HEK293 (cell line): ENCODE measurements at regions not wholly inside any gene's neighbourhood (a gene's known extent, or its start where the extent isn't known, plus 50 kb on each side); places are given as distances from the start of the nearest gene placed in this dataset.

Experiments used
- CTCF ChIA-PET: fragments of 350-600 bp; formaldehyde crosslinking; extraction: SDS; loops from one replicate; lab custom pipeline; 2021; ENCODE audit warnings: antibody characterized with exemption; lab: Yijun Ruan, JAX
- POLR2A ChIA-PET: fragments of 300-600 bp; formaldehyde crosslinking; extraction: SDS; loops from one replicate; lab custom pipeline; 2020; ENCODE audit warnings: antibody characterized with exemption, inconsistent platforms; lab: Yijun Ruan, JAX
- H3K27ac ChIP-seq: fragments of 200-500 bp; sonication (Bioruptor generic); 2 replicates; pipeline ENCODE4 v1.5.1; 2014; ENCODE audit warnings: low read depth, low read length, control low read depth, inconsistent platforms; ENCODE audit errors: extremely low read depth
- H3K36me3 ChIP-seq, 2 experiments: fragments of 200-500 bp in 1 of 2; sonication (Bioruptor generic) in 1 of 2; 1 replicate in 1 of 2; 2 replicates in 1 of 2; pipeline ENCODE4 v1.5.1; 2014 to 2017; ENCODE audit warnings: inconsistent platforms in 2 of 2, low read length in 2 of 2; ENCODE audit not compliant: control insufficient read depth in 2 of 2, insufficient read depth in 1 of 2
- H3K4me1 ChIP-seq: fragments of 200-500 bp; sonication (Bioruptor generic); 2 replicates; pipeline ENCODE4 v1.5.1; 2014; ENCODE audit warnings: mild to moderate bottlenecking, low read length, inconsistent platforms; ENCODE audit not compliant: control insufficient read depth, insufficient read depth
- H3K4me3 ChIP-seq: 2 replicates; pipeline ENCODE4 v1.5.1; 2011; ENCODE audit warnings: low read depth, mild to moderate bottlenecking, control low read depth, low read length, moderate library complexity
- H3K9me3 ChIP-seq: fragments of 200-500 bp; sonication (Bioruptor generic); 2 replicates; pipeline ENCODE4 v1.5.1; 2014; ENCODE audit warnings: low read depth, low read length, inconsistent platforms; ENCODE audit not compliant: control insufficient read depth, insufficient read depth
- MEIS1 ChIP-seq: sonication (generic); formaldehyde crosslinking; IDR thresholded peaks from 2 replicates; pipeline ENCODE4 v1.8.1; 2022; ENCODE audit warnings: missing genetic modification reagents, mild to moderate bottlenecking, borderline replicate concordance
- SCRT2 ChIP-seq: fragments of 450-650 bp; formaldehyde crosslinking; IDR thresholded peaks from 2 replicates; pipeline ENCODE4 v1.5.1; 2016; ENCODE audit warnings: missing biosample characterization, missing genetic modification characterization
- YY2 ChIP-seq: fragments of 450-650 bp; formaldehyde crosslinking; IDR thresholded peaks from 2 replicates; pipeline ENCODE4 v1.5.1; 2016; ENCODE audit warnings: missing biosample characterization, missing genetic modification characterization
- ZNF114 ChIP-seq: fragments of 450-650 bp; formaldehyde crosslinking; IDR thresholded peaks from 2 replicates; pipeline ENCODE4 v1.5.0; 2017; ENCODE audit warnings: missing biosample characterization, missing genetic modification characterization
- ZNF133 ChIP-seq: fragments of 450-650 bp; formaldehyde crosslinking; IDR thresholded peaks from 2 replicates; pipeline ENCODE4 v1.5.1; 2016; ENCODE audit warnings: missing biosample characterization, missing genetic modification characterization
- ZNF138 ChIP-seq: fragments of 450-650 bp; formaldehyde crosslinking; IDR thresholded peaks from 2 replicates; pipeline ENCODE4 v1.5.1; 2016; ENCODE audit warnings: missing biosample characterization, missing genetic modification characterization, borderline replicate concordance
- ZNF146 ChIP-seq: fragments of 450-650 bp; formaldehyde crosslinking; IDR thresholded peaks from 2 replicates; pipeline ENCODE4 v1.5.1; 2016; ENCODE audit warnings: missing biosample characterization, missing genetic modification characterization
- ZNF366 ChIP-seq: fragments of 450-650 bp; formaldehyde crosslinking; conservative IDR thresholded peaks from 2 replicates; pipeline ENCODE4 v1.5.1; 2016; ENCODE audit warnings: missing biosample characterization, missing genetic modification characterization
- ZNF404 ChIP-seq: fragments of 450-650 bp; formaldehyde crosslinking; IDR thresholded peaks from 2 replicates; pipeline ENCODE4 v1.5.1; 2017; ENCODE audit warnings: missing biosample characterization, missing genetic modification characterization
- ZNF433 ChIP-seq: fragments of 450-650 bp; formaldehyde crosslinking; IDR thresholded peaks from 2 replicates; pipeline ENCODE4 v1.5.1; 2016; ENCODE audit warnings: missing biosample characterization, missing genetic modification characterization, low read depth
- ZNF548 ChIP-seq: fragments of 450-650 bp; formaldehyde crosslinking; IDR thresholded peaks from 2 replicates; pipeline ENCODE4 v1.5.1; 2016; ENCODE audit warnings: missing biosample characterization, missing genetic modification characterization
- ZNF555 ChIP-seq: fragments of 450-650 bp; formaldehyde crosslinking; conservative IDR thresholded peaks from 2 replicates; pipeline ENCODE4 v1.5.1; 2017; ENCODE audit warnings: missing biosample characterization, mild to moderate bottlenecking, missing genetic modification characterization, inconsistent platforms
- ZNF571 ChIP-seq: fragments of 450-650 bp; formaldehyde crosslinking; IDR thresholded peaks from 2 replicates; pipeline ENCODE4 v1.5.0; 2017; ENCODE audit warnings: missing biosample characterization, missing genetic modification characterization
- ZNF621 ChIP-seq: fragments of 450-650 bp; formaldehyde crosslinking; IDR thresholded peaks from 2 replicates; pipeline ENCODE4 v1.5.1; 2017; ENCODE audit warnings: missing biosample characterization, missing genetic modification characterization
- ZSCAN23 ChIP-seq: fragments of 450-650 bp; formaldehyde crosslinking; IDR thresholded peaks from 2 replicates; pipeline ENCODE4 v1.5.1; 2016; ENCODE audit warnings: missing biosample characterization, missing genetic modification characterization
- TF ChIP-seq, protein P1 (sequence below): fragments of 450-650 bp; formaldehyde crosslinking; IDR thresholded peaks from 2 replicates; pipeline ENCODE4 v1.5.1; 2016; ENCODE audit warnings: missing biosample characterization, missing genetic modification characterization
- TF ChIP-seq, protein P2 (sequence below): fragments of 450-650 bp; formaldehyde crosslinking; IDR thresholded peaks from 2 replicates; pipeline ENCODE4 v1.5.1; 2017; ENCODE audit warnings: missing biosample characterization, missing genetic modification characterization
- TF ChIP-seq, protein P3 (sequence below): fragments of 450-650 bp; formaldehyde crosslinking; IDR thresholded peaks from 2 replicates; pipeline ENCODE4 v1.5.1; 2016; ENCODE audit warnings: missing biosample characterization, missing genetic modification characterization

DNA sequence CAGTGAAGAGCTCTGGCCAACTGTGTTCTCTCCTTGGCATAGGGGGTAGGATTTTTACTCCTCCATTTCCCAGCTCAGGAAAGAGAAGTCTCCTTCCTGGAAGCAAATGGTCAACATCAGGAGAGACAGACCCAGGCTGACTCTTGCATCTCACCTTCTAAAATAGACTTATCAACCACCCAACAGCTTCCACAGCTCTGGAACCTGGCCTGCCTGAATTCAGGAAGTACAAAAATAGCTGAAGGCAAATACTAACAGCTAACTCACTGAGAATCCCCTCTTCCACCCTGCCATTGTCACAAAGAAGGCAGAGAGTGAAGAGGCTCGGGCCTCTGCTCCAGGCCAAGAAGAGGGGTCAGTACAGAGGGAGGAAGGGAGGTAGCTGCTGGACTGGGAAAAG, 213.6 kb downstream of the NXPE2 start:
- no peaks in the 10 kb centered on the region for H3K9me3 ChIP-seq
- no peaks in the 10 kb centered on the region for H3K36me3 ChIP-seq
- no peaks in the 10 kb centered on the region for H3K4me1 ChIP-seq
- no peak overlapping the region for H3K27ac ChIP-seq
- POLR2A ChIA-PET = no interaction called here
- TF ChIP-seq ZNF404 (tag by site-specific recombination) = no peak
- TF ChIP-seq, protein P1, sequence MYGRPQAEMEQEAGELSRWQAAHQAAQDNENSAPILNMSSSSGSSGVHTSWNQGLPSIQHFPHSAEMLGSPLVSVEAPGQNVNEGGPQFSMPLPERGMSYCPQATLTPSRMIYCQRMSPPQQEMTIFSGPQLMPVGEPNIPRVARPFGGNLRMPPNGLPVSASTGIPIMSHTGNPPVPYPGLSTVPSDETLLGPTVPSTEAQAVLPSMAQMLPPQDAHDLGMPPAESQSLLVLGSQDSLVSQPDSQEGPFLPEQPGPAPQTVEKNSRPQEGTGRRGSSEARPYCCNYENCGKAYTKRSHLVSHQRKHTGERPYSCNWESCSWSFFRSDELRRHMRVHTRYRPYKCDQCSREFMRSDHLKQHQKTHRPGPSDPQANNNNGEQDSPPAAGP (tag by site-specific recombination) = no peak
- no peak for TF ChIP-seq ZSCAN23 (tag by site-specific recombination)
- no peak for TF ChIP-seq MEIS1 (CRISPR knock-in tag)
- TF ChIP-seq ZNF366 (tag by site-specific recombination) = no peak
- TF ChIP-seq ZNF555 (tag by site-specific recombination) = no peak
- no peak for TF ChIP-seq SCRT2 (tag by site-specific recombination)
- no peak for TF ChIP-seq ZNF433 (tag by site-specific recombination)
- TF ChIP-seq, protein P2, sequence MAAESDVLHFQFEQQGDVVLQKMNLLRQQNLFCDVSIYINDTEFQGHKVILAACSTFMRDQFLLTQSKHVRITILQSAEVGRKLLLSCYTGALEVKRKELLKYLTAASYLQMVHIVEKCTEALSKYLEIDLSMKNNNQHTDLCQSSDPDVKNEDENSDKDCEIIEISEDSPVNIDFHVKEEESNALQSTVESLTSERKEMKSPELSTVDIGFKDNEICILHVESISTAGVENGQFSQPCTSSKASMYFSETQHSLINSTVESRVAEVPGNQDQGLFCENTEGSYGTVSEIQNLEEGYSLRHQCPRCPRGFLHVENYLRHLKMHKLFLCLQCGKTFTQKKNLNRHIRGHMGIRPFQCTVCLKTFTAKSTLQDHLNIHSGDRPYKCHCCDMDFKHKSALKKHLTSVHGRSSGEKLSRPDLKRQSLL = no peak
- TF ChIP-seq ZNF138 (tag by site-specific recombination) = no peak
- no peak for TF ChIP-seq ZNF133 (tag by site-specific recombination)
- TF ChIP-seq, protein P3, sequence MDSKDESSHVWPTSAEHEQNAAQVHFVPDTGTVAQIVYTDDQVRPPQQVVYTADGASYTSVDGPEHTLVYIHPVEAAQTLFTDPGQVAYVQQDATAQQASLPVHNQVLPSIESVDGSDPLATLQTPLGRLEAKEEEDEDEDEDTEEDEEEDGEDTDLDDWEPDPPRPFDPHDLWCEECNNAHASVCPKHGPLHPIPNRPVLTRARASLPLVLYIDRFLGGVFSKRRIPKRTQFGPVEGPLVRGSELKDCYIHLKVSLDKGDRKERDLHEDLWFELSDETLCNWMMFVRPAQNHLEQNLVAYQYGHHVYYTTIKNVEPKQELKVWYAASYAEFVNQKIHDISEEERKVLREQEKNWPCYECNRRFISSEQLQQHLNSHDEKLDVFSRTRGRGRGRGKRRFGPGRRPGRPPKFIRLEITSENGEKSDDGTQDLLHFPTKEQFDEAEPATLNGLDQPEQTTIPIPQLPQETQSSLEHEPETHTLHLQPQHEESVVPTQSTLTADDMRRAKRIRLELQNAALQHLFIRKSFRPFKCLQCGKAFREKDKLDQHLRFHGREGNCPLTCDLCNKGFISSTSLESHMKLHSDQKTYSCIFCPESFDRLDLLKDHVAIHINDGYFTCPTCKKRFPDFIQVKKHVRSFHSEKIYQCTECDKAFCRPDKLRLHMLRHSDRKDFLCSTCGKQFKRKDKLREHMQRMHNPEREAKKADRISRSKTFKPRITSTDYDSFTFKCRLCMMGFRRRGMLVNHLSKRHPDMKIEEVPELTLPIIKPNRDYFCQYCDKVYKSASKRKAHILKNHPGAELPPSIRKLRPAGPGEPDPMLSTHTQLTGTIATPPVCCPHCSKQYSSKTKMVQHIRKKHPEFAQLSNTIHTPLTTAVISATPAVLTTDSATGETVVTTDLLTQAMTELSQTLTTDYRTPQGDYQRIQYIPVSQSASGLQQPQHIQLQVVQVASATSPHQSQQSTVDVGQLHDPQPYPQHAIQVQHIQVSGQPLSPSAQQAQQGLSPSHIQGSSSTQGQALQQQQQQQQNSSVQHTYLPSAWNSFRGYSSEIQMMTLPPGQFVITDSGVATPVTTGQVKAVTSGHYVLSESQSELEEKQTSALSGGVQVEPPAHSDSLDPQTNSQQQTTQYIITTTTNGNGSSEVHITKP = no peak
- TF ChIP-seq ZNF114 (tag by site-specific recombination) = no peak
- no peak for TF ChIP-seq YY2 (tag by site-specific recombination)
- no peak for TF ChIP-seq ZNF621 (tag by site-specific recombination)
- TF ChIP-seq ZNF146 = no peak
- TF ChIP-seq, all 188 proteins: peak for 0
- no peak overlapping the region for H3K4me3 ChIP-seq
- CTCF ChIA-PET = interaction anchor here (0.6 to 3.1 kb wide), 14 partner anchors 8 to 119 kb away, joined by 3 to 23 read pairs (median 5); no protein-coding TSS in a partner anchor

DNA sequence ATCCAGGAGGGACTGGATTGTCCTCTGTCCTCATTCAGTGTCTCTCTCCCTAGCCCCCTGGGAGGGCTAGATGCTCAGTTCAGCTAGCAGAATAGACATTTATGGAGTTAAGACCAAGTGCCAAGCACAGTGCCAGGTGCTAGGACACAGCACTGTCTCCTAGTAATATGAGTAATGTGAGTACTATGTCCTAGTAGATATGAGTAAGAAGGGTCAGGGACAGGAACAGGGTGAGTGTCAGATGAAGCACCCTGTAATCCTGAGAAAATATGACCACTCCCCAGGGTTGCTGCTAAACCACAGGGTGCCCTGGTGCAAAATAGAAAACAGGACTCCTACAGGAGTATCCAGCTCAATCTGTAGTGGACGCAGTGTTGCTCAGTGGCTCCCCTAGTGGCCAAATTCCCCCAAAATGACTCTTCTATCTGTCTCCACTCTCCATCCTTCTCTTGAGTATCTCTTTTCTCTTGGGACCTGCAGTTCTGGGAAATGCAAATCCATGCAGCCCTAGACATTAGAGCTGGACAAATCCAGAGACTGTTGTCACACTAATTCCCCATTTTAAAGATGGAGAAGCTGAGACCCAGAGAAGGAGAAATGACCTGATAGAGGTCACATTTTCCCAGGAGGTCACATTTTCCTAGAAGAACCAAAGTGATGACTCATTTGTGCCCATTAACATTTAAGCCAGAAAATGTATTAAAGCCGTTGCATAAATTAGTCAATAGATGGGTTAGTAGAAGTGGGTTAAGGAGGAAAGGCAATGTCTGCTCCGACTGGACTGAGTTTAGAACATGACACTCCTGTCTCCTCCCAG, 214.3 kb downstream of the NXPE2 start:
- ChIA-PET POLR2A (no interaction called here), CTCF (interaction anchor here (0.6 to 3.1 kb wide), 19 partner anchors 9 to 119 kb away, joined by 3 to 23 read pairs (median 4); no protein-coding TSS in a partner anchor)
- Histone ChIP-seq H3K36me3 (no peaks in the 10 kb centered on the region), H3K4me3 (no peak overlapping the region), H3K27ac (no peak overlapping the region), H3K4me1 (no peaks in the 10 kb centered on the region), H3K9me3 (no peaks in the 10 kb centered on the region)
- no peak for TF ChIP-seq ZNF571
- no peak for TF ChIP-seq ZNF548 (tag by site-specific recombination)
